ENCODE measurements at regions not wholly inside any gene's neighbourhood (a gene's known extent, or its start where the extent isn't known, plus 50 kb on each side); places are given as distances from the start of the nearest gene placed in this dataset.

DNA sequence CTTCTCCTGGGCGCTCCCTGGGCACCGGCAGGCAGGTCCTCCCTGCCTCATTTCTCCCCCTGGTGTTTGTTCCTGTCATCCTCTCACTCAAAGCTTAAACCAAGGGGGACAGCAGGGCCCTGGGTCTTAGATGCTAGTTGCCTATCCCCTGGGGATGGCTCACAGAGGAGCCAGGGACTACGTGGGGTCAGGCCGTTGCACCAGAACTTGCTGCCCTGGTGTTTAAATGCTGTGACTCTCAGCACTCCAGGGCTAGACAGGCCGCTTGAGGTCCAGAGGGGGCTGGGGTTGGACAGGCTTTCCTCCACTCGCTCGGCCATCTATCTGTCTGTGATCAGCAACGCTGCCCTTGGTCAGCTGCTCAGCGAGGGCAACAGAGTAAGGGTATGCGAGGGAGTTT is 340.3 kb downstream of the CXCL12 start:
- Mint-ChIP-seq H3K27ac (ENCODE audit: unreplicated experiment) (no peak overlapping the region), H3K4me1 (ENCODE audit: low read depth, unreplicated experiment) (no peaks in the 10 kb centered on the region), H3K9me3 (ENCODE audit: low read depth, unreplicated experiment) (no peaks in the 10 kb centered on the region), H3K4me3 (ENCODE audit: low read depth, unreplicated experiment) (no peak overlapping the region), H3K27me3 (ENCODE audit: unreplicated experiment) (peaks cover 36% of the 10 kb centered on the region), H3K36me3 (ENCODE audit: insufficient read depth, unreplicated experiment) (no peaks in the 10 kb centered on the region)
- TF ChIP-seq CTCF (IDR thresholded peaks at IDR 0.05; ENCODE audit: unreplicated experiment), result no peak
- no peak for DNase-seq
- CTCF ChIA-PET, result no interaction called here
- intact Hi-C loops (cut with micrococcal nuclease; ENCODE audit: unreplicated experiment), result no loop called here
- no TSS peak for BruUV-seq (replicated peaks)

DNA sequence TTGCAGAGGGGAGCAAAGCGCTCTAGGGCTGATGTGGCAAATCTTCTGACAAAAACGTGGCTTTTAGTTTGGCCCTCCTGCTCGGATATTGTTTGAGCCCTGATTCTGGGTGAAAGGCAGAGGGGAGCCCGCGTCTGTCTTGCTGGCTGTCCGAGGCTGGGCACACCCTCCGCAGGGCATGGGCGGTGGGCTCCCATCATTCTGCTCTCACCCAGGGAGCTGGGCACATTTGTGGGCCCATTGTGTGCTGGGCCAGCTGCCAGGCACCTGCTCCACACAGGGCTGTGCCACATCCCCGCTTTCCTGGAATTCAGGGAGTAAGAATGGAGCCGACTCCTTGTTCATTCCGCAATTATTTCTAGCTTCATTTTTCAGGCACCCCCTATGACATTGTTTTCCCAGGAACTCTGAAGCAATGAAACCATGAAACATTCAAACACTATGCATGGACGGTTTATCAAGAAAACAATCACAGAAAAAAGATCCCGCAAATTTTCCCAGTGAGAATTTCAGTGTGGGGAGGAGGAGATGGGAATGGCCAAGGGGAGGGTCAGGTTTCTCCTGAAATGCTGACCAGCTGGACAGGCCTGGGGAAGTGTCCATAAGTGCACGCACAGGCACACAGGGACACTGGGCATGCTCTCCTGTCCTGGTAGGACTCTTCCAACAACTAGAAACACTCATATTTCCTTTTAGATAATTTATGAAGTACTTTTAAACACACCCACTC is 341.1 kb downstream of the CXCL12 start:
- TF ChIP-seq CTCF (IDR thresholded peaks at IDR 0.05; ENCODE audit: unreplicated experiment), result no peak
- Mint-ChIP-seq H3K9me3 (ENCODE audit: low read depth, unreplicated experiment) (no peaks in the 10 kb centered on the region), H3K27ac (ENCODE audit: unreplicated experiment) (no peak overlapping the region), H3K4me3 (ENCODE audit: low read depth, unreplicated experiment) (no peak overlapping the region), H3K36me3 (ENCODE audit: insufficient read depth, unreplicated experiment) (no peaks in the 10 kb centered on the region), H3K27me3 (ENCODE audit: unreplicated experiment) (peaks cover 36% of the 10 kb centered on the region), H3K4me1 (ENCODE audit: low read depth, unreplicated experiment) (no peaks in the 10 kb centered on the region)
- CTCF ChIA-PET, result no interaction called here
- no peak for DNase-seq
- no TSS peak for BruUV-seq (replicated peaks)
- intact Hi-C loops (cut with micrococcal nuclease; ENCODE audit: unreplicated experiment), result no loop called here

DNA sequence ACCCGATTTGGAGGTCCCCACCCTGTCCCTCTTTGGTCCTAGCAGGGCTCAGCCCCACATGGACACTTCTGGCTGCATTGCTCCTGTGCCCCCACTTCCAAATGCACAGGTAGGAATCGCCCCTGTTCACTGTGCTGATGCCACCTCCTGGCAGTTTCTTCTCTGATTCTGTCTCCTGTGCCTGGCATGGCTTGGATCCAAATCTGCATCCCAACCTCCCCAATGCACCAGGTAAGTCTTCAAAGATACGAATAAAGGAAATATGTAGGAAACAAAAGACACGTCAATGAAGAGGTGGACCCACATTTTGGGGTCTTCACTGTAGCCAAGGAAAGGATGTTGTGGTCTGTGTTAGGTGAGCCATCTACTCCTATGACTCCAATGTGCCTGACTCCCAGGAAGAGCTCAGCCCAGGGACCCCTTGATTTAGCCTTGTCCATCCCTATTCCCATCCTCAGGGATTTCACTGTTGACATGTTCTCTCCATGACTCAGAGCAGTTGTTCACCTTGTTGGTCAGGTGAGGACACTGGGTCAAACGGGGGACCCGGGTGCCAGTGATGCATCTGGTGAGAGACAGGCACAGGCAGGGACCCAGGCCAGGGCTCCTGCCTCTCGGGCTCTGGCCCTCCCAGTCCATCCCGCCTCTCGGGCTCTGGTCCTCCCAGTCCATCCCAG is 341.8 kb downstream of the CXCL12 start:
- H3K27ac Mint-ChIP-seq (ENCODE audit: unreplicated experiment), result no peak overlapping the region
- CTCF ChIA-PET, result no interaction called here
- no TSS peak for BruUV-seq (replicated peaks)
- H3K36me3 Mint-ChIP-seq (ENCODE audit: insufficient read depth, unreplicated experiment), result no peaks in the 10 kb centered on the region
- H3K4me1 Mint-ChIP-seq (ENCODE audit: low read depth, unreplicated experiment), result no peaks in the 10 kb centered on the region
- DNase-seq, result no peak
- H3K27me3 Mint-ChIP-seq (ENCODE audit: unreplicated experiment), result peaks cover 31% of the 10 kb centered on the region
- TF ChIP-seq CTCF (IDR thresholded peaks at IDR 0.05; ENCODE audit: unreplicated experiment), result no peak
- intact Hi-C loops (cut with micrococcal nuclease; ENCODE audit: unreplicated experiment), result no loop called here
- no peaks in the 10 kb centered on the region for H3K9me3 Mint-ChIP-seq (ENCODE audit: low read depth, unreplicated experiment)
- H3K4me3 Mint-ChIP-seq (ENCODE audit: low read depth, unreplicated experiment), result no peak overlapping the region

DNA sequence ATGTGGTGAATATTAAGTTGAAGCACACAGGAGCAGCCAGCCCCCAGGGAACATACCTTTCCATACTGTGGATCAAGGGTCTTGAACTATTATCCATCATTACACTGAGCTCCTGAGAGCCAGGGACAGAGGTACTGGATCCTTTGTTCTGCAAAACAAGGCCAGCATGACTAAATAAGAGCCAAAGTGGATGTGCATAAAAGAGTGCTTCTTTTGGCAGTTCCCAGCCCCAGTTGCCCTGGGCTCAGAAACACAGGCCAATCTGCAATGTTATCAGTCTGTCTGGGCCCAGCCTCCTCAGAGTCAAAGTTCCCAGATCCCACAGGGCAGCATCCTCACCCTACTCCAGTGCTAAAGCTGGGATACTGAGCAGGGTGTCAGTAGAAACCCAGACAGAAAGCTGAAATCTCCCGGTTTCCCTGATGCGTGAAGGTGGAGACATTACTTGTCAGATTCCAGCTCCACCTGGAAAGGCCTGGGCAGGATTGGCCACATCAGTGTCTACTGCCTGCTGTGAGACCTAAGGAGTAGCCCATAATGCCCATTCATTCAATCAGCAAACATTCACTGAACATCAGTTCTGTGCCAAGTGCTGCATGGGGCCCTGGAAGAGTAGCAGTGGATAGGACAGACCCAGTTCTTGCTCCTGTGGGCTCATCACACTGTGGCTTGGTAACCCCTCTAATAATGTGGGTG is 342.7 kb downstream of the CXCL12 start:
- BruUV-seq (replicated peaks), result no TSS peak

More for the DNA sequence above, 342.7 kb downstream of the CXCL12 start:
- no peaks in the 10 kb centered on the region for H3K9me3 Mint-ChIP-seq (ENCODE audit: low read depth, unreplicated experiment)
- no peak overlapping the region for H3K4me3 Mint-ChIP-seq (ENCODE audit: low read depth, unreplicated experiment)
- no peak for TF ChIP-seq CTCF (IDR thresholded peaks at IDR 0.05; ENCODE audit: unreplicated experiment)
- no peak for DNase-seq
- intact Hi-C loops (cut with micrococcal nuclease; ENCODE audit: unreplicated experiment), result no loop called here
- peaks cover 23% of the 10 kb centered on the region for H3K27me3 Mint-ChIP-seq (ENCODE audit: unreplicated experiment)
- CTCF ChIA-PET, result no interaction called here
- H3K27ac Mint-ChIP-seq (ENCODE audit: unreplicated experiment), result no peak overlapping the region
- H3K36me3 Mint-ChIP-seq (ENCODE audit: insufficient read depth, unreplicated experiment), result no peaks in the 10 kb centered on the region
- no peaks in the 10 kb centered on the region for H3K4me1 Mint-ChIP-seq (ENCODE audit: low read depth, unreplicated experiment)

Measured in Calu3 (cell line).